ENCODE measurements at regions not wholly inside any gene's neighbourhood (a gene's known extent, or its start where the extent isn't known, plus 50 kb on each side); places are given as distances from the start of the nearest gene placed in this dataset.
A peak's percentile ranks its signal among the peaks of the same experiment; 100 is the strongest.

GRCh38 chr7:95718577-95719410 lies 53.6 kb upstream of the DYNC1I1 start:
- DNase-seq (ENCODE audit: low spot score), result no peak

GRCh38 chr7:95716357-95717122 lies 55.8 kb upstream of the DYNC1I1 start:
- DNase-seq (ENCODE audit: low spot score), result no peak

GRCh38 chr7:95715274-95715673 lies 57.1 kb upstream of the DYNC1I1 start:
- DNase-seq (ENCODE audit: low spot score), result no peak

- DNase-seq (ENCODE audit: low spot score), result no peak
These were observed 61.6 kb upstream of the DYNC1I1 start for GRCh38 chr7:95710711-95711110.

- no peak for DNase-seq (ENCODE audit: low spot score)
These were observed 71.4 kb upstream of the DYNC1I1 start for GRCh38 chr7:95700917-95701316.

GRCh38 chr7:95694334-95694733 lies 78.0 kb upstream of the DYNC1I1 start:
- DNase-seq (ENCODE audit: low spot score), result no peak

- no peak for DNase-seq (ENCODE audit: low spot score)
These were observed 78.6 kb upstream of the DYNC1I1 start for GRCh38 chr7:95693551-95694333.

GRCh38 chr7:95691464-95691863 lies 80.9 kb upstream of the DYNC1I1 start:
- no peak for DNase-seq (ENCODE audit: low spot score)

- peak; percentile 46 for DNase-seq (ENCODE audit: low spot score)
These were observed 81.9 kb upstream of the DYNC1I1 start for GRCh38 chr7:95690367-95690947.

GRCh38 chr7:95688931-95689495 lies 83.3 kb upstream of the DYNC1I1 start:
- DNase-seq (ENCODE audit: low spot score), result no peak

GRCh38 chr7:95687759-95688343 lies 84.5 kb upstream of the DYNC1I1 start:
- no peak for DNase-seq (ENCODE audit: low spot score)

- no peak for DNase-seq (ENCODE audit: low spot score)
These were observed 86.2 kb upstream of the DYNC1I1 start for GRCh38 chr7:95686109-95686508.

- DNase-seq (ENCODE audit: low spot score), result no peak
These were observed 87.8 kb upstream of the DYNC1I1 start for GRCh38 chr7:95684505-95684904.

GRCh38 chr7:95684037-95684436 lies 87.7 kb upstream of the PDK4 start:
- no peak for DNase-seq (ENCODE audit: low spot score)

GRCh38 chr7:95682913-95683312 lies 86.6 kb upstream of the PDK4 start:
- no peak for DNase-seq (ENCODE audit: low spot score)

GRCh38 chr7:95676691-95677090 lies 80.4 kb upstream of the PDK4 start:
- no peak for DNase-seq (ENCODE audit: low spot score)

- no peak for DNase-seq (ENCODE audit: low spot score)
These were observed 79.3 kb upstream of the PDK4 start for GRCh38 chr7:95675632-95676031.

- DNase-seq (ENCODE audit: low spot score), result no peak
These were observed 78.7 kb upstream of the PDK4 start for GRCh38 chr7:95675016-95675415.

GRCh38 chr7:95674101-95674500 lies 77.8 kb upstream of the PDK4 start:
- DNase-seq (ENCODE audit: low spot score), result no peak

- no peak for DNase-seq (ENCODE audit: low spot score)
These were observed 76.1 kb upstream of the PDK4 start for GRCh38 chr7:95672434-95672833.

- no peak for DNase-seq (ENCODE audit: low spot score)
These were observed 73.2 kb upstream of the PDK4 start for GRCh38 chr7:95669513-95669912.

All from ecto neural progenitor cell (in vitro differentiated cells).